Liver (tissue), 3 donors: ENCODE measurements at regions not wholly inside any gene's neighbourhood (a gene's known extent, or its start where the extent isn't known, plus 50 kb on each side); places are given as distances from the start of the nearest gene placed in this dataset.

Experiments
- EGR1 ChIP-seq, 2 donors: IDR thresholded peaks; 2 replicates each; pipeline ENCODE4 v1.6.1; 2016 to 2018; ENCODE audit warnings: antibody characterized with exemption in 2 of 2, low read depth in 2 of 2
- GABPA ChIP-seq, 2 donors: IDR thresholded peaks in 1 of 2; conservative IDR thresholded peaks in 1 of 2; 2 replicates each; pipeline ENCODE4 v1.6.1; 2016; ENCODE audit warnings: antibody characterized with exemption in 2 of 2, mild to moderate bottlenecking in 1 of 2, moderate library complexity in 1 of 2
- HNF4A ChIP-seq, 2 donors: conservative IDR thresholded peaks; 2 replicates each; pipeline ENCODE4 v1.6.1; 2016; ENCODE audit warnings: antibody characterized with exemption in 2 of 2, mild to moderate bottlenecking in 2 of 2
- HNF4G ChIP-seq: IDR thresholded peaks from 2 replicates; pipeline ENCODE4 v1.6.1; 2016; ENCODE audit warnings: antibody characterized with exemption
- JUND ChIP-seq, 2 donors: IDR thresholded peaks; 2 replicates each; pipeline ENCODE4 v1.6.1; 2016; ENCODE audit warnings: antibody characterized with exemption in 2 of 2
- RXRA ChIP-seq, 2 donors: IDR thresholded peaks; 2 replicates each; pipeline ENCODE4 v1.6.1; 2017 to 2018; ENCODE audit warnings: antibody characterized with exemption in 2 of 2, mild to moderate bottlenecking in 1 of 2
- TAF1 ChIP-seq: conservative IDR thresholded peaks from 2 replicates; pipeline ENCODE4 v1.6.1; 2016; ENCODE audit warnings: antibody characterized with exemption, mild to moderate bottlenecking
- YY1 ChIP-seq: IDR thresholded peaks from 2 replicates; pipeline ENCODE4 v1.6.1; 2016; ENCODE audit warnings: antibody characterized with exemption, mild to moderate bottlenecking
- TF ChIP-seq, protein P1 (sequence below): fragments of 150-350 bp; IDR thresholded peaks from 2 replicates; pipeline ENCODE4 v1.5.1; 2017; ENCODE audit warnings: improper control_type of control experiment, low read depth, low read length; ENCODE audit not compliant: missing input control
- TF ChIP-seq, protein P2 (sequence below): IDR thresholded peaks from 2 replicates; pipeline ENCODE4 v1.6.1; 2016; ENCODE audit warnings: antibody characterized with exemption
- TF ChIP-seq, protein P3 (sequence below): IDR thresholded peaks from 2 replicates; pipeline ENCODE4 v1.6.1; 2016; ENCODE audit warnings: antibody characterized with exemption, mild to moderate bottlenecking
- TF ChIP-seq, protein P4 (sequence below): IDR thresholded peaks from 2 replicates; pipeline ENCODE4 v1.6.1; 2016; ENCODE audit warnings: antibody characterized with exemption
- donor health status: healthy.
- donor health status: healthy.

DNA sequence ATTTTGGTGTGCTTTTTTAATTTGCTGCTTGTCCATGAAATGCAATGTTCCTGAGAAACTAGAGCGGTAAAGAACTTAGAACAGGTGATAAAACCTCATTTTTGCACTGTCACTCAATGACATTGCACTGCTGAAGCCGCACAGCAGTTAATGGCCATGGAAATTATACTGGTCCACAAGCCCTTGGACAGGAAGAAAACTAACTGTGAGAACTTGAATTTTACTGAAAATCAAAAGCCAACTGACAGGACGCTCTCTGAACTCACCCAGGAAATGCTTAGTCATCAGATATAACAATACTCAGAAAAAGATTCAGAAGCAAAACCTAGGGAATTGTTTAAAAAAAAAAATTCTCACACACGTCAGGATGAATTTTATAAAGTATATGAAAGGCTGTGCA is 246.4 kb upstream of the SLC7A11 start:
- TF ChIP-seq, protein P1, sequence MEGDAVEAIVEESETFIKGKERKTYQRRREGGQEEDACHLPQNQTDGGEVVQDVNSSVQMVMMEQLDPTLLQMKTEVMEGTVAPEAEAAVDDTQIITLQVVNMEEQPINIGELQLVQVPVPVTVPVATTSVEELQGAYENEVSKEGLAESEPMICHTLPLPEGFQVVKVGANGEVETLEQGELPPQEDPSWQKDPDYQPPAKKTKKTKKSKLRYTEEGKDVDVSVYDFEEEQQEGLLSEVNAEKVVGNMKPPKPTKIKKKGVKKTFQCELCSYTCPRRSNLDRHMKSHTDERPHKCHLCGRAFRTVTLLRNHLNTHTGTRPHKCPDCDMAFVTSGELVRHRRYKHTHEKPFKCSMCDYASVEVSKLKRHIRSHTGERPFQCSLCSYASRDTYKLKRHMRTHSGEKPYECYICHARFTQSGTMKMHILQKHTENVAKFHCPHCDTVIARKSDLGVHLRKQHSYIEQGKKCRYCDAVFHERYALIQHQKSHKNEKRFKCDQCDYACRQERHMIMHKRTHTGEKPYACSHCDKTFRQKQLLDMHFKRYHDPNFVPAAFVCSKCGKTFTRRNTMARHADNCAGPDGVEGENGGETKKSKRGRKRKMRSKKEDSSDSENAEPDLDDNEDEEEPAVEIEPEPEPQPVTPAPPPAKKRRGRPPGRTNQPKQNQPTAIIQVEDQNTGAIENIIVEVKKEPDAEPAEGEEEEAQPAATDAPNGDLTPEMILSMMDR, result no peak
- no peak for TF ChIP-seq TAF1
- no peak for TF ChIP-seq JUND (IDR thresholded peaks at IDR 0.05)
- TF ChIP-seq HNF4A (conservative IDR thresholded peaks at IDR 0.05), result no peak
- TF ChIP-seq GABPA (IDR thresholded peaks at IDR 0.05 in 1 of 2, conservative IDR thresholded peaks at IDR 0.05 in 1 of 2), result no peak
- no peak for TF ChIP-seq RXRA (IDR thresholded peaks at IDR 0.05)
- TF ChIP-seq, protein P2, sequence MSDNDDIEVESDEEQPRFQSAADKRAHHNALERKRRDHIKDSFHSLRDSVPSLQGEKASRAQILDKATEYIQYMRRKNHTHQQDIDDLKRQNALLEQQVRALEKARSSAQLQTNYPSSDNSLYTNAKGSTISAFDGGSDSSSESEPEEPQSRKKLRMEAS, result no peak
- TF ChIP-seq, protein P3, sequence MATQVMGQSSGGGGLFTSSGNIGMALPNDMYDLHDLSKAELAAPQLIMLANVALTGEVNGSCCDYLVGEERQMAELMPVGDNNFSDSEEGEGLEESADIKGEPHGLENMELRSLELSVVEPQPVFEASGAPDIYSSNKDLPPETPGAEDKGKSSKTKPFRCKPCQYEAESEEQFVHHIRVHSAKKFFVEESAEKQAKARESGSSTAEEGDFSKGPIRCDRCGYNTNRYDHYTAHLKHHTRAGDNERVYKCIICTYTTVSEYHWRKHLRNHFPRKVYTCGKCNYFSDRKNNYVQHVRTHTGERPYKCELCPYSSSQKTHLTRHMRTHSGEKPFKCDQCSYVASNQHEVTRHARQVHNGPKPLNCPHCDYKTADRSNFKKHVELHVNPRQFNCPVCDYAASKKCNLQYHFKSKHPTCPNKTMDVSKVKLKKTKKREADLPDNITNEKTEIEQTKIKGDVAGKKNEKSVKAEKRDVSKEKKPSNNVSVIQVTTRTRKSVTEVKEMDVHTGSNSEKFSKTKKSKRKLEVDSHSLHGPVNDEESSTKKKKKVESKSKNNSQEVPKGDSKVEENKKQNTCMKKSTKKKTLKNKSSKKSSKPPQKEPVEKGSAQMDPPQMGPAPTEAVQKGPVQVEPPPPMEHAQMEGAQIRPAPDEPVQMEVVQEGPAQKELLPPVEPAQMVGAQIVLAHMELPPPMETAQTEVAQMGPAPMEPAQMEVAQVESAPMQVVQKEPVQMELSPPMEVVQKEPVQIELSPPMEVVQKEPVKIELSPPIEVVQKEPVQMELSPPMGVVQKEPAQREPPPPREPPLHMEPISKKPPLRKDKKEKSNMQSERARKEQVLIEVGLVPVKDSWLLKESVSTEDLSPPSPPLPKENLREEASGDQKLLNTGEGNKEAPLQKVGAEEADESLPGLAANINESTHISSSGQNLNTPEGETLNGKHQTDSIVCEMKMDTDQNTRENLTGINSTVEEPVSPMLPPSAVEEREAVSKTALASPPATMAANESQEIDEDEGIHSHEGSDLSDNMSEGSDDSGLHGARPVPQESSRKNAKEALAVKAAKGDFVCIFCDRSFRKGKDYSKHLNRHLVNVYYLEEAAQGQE, result no peak
- no peak for TF ChIP-seq HNF4G
- TF ChIP-seq EGR1 (IDR thresholded peaks at IDR 0.05; ENCODE audit: low read depth in 2 of 2), result no peak
- TF ChIP-seq, protein P4, sequence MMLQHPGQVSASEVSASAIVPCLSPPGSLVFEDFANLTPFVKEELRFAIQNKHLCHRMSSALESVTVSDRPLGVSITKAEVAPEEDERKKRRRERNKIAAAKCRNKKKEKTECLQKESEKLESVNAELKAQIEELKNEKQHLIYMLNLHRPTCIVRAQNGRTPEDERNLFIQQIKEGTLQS, result no peak
- no peak for TF ChIP-seq YY1
